HPDE6-E6E7 (cell line): ENCODE measurements at regions not wholly inside any gene's neighbourhood (a gene's known extent, or its start where the extent isn't known, plus 50 kb on each side); places are given as distances from the start of the nearest gene placed in this dataset.

Source experiments
- DNase-seq: peaks from one replicate; pipeline ENCODE4 v3.0.0; 2011; ENCODE audit warnings: missing footprints; ENCODE audit errors: extremely low spot score

DNA sequence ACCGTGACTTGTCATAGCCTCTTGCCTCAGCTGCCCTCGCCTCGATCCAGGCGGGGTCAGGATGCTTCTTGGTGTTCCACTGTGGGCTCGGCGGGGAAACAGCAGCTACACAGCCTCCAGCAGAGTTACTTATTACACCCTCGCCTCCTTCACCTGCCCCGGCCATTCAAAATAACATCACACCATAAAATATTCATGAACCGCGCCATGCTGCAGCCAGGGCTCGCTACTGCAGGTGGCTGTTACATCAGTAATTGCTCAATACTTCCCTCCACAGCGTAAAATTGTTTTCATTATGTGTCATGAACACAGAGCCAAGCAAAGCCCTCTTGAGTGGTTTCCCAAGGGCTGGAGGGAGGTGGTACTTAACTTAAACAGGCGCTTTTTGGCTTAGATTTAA is 241.5 kb upstream of the SP8 start:
- DNase-seq: no peak

DNA sequence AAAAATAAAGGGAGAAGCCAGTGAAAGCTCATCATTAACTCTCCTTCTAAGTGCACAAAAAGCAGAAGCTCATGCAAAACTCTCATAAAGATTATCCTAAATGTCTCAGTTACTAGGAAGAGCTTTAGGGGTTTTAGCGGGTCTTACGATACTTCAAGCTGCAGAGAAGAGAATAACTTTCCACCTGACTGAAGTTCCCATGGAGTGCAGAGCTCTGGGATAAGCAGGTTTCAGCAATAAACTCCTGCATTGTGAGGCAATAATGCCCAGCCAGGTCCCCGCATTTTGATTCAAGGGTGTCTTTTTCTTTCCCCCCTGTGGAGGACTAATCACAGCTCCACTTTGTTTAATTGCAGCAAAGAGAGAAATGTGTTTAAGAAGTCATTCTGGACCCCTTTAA is 241.9 kb upstream of the SP8 start:
- DNase-seq: no peak

DNA sequence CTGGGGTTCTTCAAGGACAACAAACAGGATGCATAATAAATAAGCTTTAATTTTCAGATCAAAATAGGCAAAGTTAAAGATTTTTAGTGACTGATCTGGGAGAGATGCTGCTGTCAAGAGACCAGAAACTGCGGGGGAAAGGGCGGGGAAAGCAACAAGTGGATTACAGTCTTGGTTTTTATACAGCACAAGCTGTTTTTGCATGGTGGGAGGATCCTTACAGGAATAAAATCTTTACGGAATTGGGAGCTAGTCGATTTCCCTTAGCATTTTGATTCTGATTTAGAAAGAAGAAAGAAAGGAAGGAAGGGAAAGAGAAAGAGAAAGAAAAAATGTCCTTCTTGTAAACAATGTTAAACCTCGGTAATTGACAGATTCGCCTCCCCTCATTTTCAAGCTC is 242.3 kb upstream of the SP8 start:
- DNase-seq: no peak

DNA sequence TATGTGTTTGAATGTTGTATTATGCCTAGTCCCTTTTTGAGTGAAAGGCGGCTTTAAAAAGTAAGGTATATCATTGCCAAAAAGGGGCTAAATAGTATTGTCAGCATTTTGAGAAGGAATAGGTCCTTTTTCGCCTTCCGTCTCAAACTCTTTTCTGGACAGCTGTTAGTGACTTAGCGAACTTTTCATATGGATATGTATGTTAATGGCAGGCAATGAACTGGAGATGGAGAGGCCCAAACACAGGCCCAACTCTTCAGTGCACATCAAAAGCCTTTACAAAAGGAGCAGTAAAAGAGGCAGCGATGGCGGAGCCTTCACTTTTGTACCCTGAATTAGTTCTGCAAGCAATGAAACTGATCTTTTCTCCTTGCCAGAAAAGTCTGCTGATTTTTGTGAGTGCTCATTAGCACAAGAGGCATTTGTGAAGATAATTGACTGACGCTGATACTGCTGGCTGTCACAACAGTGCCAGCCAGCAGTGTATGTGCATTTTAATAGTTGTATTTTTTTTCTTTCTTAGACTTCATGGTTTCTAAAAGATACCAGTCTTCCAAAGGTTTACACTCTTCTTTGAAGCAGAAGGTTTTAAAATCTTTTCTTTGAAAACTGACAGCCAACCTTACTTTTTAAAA is 243.7 kb upstream of the SP8 start:
- no peak for DNase-seq

DNA sequence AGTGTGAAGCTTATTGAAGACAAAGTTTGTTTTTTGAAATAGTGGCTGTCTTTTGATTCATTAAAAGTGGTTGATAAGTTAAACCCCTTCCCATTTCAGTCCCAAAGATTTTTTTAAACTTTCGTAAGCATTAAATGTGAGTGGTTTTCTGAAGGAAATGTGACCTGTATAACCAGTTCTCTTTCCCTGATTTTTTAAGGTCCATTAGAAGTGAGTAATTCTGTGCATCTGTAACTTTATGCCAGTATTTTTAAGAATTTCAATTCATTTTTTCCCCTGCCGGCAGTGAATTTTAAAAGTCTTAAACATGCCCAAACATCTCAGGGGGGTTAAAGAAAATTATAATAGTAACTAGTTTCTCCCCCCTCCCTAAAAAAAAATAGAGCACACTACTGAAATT is 254.6 kb upstream of the SP8 start:
- no peak for DNase-seq

DNA sequence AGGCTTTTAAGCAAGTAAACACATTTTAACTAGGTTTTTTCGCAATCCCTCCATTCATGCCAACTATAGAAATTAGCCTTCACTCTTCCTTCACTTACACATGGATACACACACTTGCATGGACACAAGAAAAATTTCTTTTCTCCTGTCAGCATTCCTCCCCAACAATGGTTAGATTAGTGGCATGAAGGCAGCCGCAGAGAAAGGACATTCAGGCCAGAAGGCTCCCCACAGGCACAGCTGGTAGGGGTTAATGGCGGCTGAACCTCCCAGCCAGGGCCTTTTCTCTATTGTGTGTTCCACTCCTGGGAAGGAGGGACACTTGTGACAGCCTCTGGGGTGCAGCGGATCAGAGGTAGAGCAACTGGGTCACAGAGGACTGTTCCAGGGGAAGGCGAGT is 255.0 kb upstream of the SP8 start:
- no peak for DNase-seq

DNA sequence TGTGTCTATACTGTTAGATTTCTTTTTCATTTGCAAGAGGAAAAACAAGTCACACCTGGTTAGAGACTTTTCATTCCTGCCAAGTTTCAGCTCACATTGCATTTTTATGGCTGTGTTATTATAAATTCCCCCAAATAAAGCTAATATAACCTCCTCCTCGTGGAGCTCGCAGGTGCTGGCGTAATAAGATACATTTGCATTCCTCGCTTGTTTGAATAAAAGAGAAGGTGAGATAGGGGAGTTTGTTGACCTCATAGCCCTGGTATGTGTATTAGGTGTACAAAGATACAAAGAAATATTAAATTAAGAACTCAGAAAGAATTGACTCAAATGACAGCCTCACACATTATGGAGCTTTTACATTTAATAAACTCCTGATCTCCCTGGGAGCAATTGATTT is 257.7 kb upstream of the SP8 start:
- DNase-seq: no peak

DNA sequence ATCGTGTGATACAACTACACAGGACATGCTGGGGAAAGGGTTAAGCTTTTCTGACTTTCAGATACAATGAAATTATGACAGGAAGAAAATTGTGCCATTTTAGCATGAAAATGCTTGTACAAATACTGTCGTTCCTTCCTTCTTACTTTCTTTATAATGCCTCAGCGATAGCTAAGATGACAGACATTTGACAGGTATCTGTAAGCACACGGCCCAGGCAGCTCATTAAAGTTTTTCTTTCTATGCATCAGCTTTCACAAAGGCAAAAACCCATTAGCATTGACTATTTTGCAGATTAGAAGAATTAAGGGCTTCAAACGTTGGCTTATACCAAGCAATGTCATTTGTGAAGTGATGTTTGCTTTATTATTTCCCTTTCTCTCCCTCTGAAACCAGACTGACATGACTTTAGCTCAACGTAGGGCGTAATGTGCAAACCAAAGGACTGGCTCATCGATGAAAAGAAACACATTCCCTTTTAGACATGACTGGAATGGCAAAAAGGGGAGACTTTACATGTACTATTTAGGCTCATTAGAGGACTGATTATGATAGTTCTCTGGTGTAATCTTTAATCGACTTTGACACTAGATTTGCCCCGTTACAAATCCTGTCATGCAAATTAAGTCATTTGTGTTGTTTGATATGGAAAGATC is 258.4 kb upstream of the SP8 start:
- DNase-seq: no peak

DNA sequence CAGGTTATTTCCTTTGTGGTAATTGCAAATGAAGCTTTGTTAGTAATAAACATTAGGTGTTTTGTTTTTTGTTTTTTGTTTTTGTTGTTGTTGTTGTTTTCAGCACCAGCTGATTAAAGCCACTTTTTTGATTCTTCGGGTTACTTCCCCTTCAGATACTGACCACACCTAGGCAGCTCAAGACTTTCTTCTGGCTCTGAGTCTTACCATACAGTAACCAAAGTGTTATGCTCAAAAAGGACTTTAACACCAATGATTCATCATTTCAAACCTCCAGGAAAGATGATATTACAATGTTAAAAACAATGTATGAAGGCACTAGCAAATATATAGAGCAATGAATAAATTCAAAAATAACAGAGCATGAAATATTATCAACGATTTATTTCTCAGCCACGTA is 265.2 kb upstream of the SP8 start:
- DNase-seq: no peak

DNA sequence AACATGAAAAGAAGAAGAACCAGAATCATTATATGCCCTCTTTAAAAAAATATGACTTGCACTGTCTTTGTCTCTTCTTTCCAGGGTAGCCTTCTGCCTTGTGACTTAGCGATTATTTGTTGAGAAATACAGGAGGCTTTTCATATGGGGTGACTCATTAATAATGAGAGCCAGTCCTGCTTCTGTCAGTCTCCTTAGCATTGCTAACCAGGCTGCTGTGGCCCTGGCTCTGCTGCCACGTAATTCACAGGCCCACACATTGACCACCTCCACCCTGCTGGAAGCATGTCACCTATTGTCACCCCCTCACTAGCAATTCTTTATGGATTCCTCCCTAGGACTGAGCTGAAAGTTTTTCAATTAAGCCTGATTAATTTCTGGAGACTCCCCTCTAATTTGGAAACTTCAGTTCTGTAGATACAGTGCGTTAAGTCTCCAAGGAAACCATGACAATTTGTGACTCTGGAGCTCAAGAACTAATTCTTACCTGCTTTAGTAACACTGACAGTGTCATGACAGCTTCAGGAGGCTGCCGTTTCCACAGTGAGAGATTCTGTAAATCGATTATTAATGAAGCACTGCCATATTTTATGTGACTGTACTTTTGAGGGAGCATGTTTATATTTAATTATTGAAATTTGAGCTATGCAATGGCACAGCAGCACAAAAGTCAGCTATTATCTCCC is 267.9 kb upstream of the SP8 start:
- peak; percentile 53 for DNase-seq

DNA sequence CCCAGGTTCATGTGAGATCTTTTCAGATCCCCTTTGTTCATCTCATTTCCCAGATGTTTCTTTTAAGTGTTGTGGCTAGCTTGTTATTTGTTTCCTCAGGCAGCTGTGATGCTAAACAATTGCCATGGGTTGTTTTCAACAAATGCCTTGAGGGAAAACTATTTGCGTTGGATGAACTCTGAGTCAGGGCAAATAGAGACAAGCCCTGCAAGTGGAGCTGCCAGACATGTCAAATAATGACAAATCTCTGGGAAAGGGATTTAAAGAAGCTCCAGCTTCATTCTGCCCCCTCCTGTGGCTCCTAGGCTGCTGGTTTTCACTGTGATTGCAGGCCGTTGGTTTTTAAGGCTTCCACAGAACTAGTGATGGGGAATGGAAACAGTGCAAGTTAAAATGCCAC is 272.4 kb upstream of the SP8 start:
- DNase-seq: no peak

DNA sequence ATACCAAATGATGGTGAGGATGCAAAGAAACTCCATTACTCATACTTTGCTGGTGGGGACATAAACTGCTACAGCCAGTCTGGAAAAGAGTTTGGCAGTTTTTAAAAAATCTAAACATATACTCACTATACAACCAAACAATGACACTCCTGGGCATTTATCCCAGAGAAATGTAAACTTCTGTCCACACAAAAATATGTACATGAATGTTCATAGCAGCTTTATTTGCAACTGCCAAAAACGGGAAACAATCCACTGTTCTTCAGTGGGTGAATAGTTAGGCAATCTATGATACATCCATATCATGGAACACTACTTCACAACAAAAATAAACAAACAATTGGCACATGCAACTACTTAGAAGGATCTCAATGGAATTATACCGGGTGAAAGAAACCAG is 276.4 kb upstream of the SP8 start:
- no peak for DNase-seq

DNA sequence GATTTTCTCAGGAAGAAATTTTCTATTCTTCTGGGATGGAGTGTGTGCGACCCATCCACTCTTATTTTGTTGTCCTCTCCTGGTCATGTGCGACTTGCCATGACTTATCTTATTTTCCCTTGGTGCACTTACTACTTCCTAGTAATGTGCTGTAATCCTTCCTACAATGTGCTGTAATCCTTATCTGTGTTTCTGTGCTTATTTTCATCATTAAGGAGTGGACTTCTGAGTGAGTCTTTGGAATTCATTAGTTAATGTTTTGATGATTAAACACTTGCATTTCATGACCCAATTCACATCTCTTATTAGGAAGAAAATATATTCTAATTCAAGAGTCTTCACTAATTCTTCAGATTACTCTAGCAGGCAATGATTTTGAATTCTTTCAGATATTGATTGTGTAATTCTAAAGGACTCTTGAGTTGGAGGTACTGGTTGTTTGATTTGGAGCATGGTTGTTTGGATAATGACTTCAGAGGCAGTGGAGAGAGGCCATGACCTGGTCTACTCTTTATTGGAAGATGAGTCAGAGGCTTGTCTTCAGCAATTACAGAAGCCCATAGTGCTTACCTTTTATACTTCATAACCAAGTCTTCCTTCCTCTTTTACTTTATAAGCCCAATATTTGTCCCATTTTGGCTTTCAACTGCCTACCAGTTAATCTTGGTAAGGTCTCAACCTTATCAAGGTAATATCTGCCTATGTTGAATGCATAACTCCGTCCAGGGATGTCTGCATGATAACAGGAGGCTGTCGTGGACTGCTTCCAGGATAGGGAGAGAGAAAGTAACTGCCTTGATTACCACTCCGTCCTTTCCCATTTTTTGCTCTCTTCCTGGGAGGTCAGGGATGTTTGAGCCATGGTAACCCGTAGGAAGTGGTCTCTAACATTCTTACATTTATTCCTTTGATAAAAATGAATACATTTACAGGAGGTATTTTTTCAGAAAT is 278.3 kb upstream of the SP8 start:
- DNase-seq: no peak

DNA sequence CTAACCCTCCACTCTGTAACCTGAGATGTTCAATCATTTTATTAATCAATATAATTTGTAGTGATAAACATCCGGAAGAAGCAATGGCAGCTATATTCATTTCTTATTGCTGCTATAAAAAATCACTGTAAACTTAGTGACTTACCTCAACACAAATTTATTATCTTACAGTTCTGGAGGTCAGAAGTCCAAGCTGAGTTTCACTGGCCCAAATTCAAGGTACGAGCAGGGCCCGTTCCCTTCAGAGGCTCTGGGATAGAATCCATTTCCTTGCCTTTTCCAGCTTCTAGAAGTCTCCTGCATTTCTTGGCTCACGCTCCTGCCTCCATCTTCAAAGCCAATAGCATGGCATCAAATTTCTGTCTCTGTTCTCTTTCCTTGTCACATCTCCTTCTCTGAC is 279.5 kb upstream of the SP8 start:
- no peak for DNase-seq

DNA sequence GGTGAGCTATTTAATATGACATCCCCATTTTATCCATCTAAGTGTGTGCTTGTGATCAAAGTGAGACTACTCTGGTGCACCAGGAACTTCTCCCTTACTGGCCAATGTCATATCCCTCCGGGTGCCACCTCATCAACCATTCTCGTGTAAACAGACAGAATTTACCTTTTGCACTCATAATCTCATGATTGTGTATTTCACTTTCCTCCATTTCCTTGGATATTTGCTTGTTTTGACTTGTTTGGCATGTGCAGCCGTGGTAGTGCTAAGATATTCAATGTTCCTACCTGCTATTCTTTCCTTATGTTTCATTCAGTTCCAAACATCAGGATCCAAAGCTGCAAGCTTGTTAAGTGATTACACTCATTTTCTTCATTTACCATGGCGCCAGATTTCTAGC is 280.5 kb upstream of the SP8 start:
- no peak for DNase-seq

DNA sequence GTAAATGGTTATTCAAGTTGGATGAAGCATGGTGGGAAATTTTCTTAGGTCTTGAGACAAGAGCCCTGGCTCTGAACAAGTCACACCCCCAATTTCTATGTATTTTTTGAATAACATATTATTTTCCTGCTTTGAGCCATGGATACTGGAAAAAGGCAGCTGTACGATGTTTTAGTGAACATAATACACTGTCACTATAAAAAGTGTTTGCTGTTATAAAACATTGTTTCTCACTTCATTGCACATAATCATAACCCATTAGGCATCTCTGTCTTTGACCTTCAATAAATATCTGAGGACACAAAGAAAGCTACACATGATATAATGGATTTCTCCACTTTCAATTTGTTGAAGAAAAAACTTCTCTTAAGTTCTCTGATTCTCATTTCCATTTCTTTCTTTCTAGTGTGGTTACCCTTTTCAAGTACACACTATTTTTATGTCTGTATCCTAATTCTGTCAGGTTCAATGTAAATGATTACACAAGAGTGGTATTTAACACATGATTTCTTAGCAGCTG is 283.9 kb upstream of the SP8 start:
- no peak for DNase-seq

DNA sequence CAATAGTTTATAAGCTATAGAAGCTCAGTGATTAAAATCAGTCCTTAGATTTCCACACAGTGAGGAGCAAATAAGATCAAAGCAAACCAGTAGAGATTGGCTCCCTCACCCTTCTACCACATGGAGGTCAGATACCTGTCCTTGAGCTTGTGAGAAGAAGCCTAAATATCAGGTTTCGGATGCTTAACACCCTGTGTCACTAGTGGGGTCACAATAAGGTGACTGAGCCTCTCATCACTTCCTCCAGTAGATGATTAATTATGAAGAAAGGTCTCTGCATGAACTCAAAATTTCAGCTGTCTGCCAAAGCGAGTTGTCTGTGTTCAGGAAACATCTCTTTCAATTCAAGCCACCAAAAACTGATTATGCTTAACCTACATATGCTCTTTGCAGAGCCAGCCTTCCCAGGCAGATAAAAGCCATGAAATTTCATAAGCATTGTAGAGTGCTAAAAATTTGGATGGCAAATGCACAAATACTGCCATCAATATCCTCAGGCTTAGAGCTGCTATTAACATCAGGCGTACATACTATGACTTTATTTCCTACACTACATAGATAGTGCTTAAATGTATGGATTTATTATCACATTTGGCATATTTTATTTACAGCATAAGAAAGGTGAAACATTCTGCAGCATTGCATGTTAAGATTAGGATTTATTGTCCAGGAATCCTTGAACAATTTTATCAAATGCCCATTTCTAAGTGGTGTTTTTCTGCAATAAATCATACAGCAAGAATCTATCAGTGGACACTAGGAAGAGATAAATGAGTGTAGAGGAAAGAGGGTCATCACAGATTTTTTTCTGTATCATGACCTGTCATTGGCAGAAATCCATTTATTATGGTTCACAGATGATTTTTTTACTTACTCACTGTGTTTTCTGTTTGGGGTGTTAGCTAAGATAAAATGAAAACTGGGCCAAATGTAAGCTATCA is 285.1 kb upstream of the SP8 start:
- DNase-seq: no peak

DNA sequence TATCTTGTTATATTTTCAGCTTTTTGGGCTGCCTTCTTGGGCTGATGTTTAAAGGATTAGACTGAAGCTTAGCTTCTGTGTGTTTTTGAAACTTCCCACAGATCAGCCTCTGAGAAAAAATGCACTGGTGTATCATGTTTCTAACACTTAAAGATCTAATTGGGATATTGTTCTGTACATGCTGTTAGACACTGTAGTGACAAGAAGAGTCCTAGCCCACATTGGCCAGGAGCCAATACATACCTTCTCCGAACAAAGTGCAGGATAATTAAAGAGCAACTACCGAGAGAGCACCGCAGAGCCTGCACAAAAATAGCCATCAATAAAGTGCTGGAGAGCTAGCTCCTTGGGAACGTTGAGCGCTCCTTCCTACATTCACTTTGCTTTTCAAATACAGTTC is 289.4 kb upstream of the SP8 start:
- DNase-seq: no peak

DNA sequence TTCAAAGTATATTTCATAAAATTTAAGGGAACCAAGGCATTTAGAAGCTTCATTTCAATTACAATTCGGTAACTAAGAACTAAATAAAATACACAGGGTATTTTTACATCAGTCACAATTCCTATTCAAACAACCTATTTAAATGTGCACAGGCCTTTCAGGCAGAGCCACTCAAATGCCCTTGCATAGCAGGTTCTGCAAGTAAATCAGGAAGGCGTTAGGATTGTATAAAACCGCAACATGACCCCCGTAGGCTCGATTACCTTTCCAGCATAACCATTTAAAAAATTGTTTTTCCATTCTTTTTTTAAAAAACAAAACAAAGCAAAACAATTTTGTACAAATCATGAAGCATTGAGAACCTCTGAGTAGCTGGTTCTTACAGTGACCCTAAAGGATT is 289.9 kb upstream of the SP8 start:
- DNase-seq: no peak

DNA sequence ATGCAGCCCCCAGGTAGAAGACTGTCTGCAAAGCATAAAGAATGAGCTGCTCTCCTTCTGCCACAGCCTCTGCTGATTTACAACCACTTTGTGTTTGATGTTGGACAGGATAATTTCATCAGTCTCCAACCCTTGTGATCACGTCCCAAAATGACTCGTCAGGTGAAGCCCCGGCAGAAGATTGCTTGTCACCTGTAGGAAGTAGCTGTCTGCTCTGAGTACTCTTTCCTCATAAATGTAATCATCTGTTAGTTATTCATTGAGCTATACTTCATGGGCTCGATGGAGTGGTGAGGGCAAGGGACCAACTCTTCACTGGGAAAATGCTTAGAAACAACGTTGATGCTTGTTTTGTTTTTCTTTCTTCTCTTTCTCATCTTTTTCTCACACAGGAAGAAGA is 290.9 kb upstream of the SP8 start:
- no peak for DNase-seq

DNA sequence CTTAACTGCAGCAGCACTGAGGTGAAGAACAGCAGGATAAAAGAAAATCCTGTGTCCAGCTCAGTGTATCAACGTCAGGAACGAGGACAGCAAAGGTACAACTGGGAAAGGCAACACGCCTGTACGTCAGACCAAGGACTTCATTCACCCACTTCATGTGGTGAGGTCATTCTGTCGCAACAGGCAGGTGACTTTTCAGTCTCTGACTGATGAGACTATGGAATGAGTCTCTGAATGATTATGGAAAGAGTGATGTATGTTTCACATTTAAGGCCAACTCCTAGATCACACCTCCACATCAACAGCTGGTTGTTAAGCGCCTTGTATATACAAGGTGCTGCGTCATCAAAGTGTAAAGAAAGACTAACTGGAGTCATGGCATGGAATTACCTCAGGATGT is 297.6 kb upstream of the SP8 start:
- DNase-seq: no peak
